ENCODE measurements at regions not wholly inside any gene's neighbourhood (a gene's known extent, or its start where the extent isn't known, plus 50 kb on each side); places are given as distances from the start of the nearest gene placed in this dataset.
A peak's percentile ranks its signal among the peaks of the same experiment; 100 is the strongest.

DNA sequence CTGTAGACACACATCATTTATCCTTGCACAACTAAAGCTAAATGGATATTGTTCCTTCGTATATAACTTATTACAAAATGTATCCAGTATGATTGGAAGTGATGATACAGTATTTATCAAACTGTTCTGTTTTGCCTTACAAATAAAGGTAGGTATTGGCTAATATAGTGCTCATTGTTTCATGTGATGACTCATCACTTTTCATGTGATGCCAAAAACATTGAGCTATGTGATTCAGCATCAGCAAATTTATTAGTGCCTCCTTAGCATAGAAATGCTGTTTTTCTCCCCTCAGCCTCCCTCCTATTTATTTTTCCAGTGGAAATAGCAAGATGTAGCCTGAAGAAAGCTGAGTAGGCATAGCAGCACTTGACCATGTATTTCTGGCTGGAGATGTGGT lies 228.6 kb upstream of the LYPLAL1 start:
- Histone ChIP-seq H4K20me1 (replicated peaks in 1 of 2; ENCODE audit: control insufficient read depth in 1 of 2, insufficient read depth in 2 of 2, low read length in 2 of 2) (no peaks in the 10 kb centered on the region), H3K14ac (ENCODE audit: insufficient read length) (no peak overlapping the region), H3K36me3 (ENCODE audit: control insufficient read depth in 2 of 4, insufficient read depth in 4 of 4, low read length in 3 of 4) (no peaks in the 10 kb centered on the region), H2BK120ac (replicated peaks; ENCODE audit: low read depth, low read length) (no peak overlapping the region), H3K56ac (replicated peaks; ENCODE audit: insufficient read length, low read depth, low read length) (no peak overlapping the region), H3K4me1 (replicated peaks in 1 of 4; ENCODE audit: control insufficient read depth in 3 of 4, insufficient read depth in 4 of 4, low read length in 3 of 4) (no peaks in the 10 kb centered on the region), H2BK20ac (ENCODE audit: low read length) (no peak overlapping the region), H3K23me2 (ENCODE audit: low read depth, low read length) (no peaks in the 10 kb centered on the region), H2AFZ (ENCODE audit: low read length) (no peak overlapping the region), H3K4me2 (ENCODE audit: insufficient read depth in 1 of 2, low read depth in 2 of 2, low read length in 2 of 2) (no peak overlapping the region), H3K9me3 (ENCODE audit: insufficient read depth in 2 of 2, low read depth in 1 of 2, low read length in 1 of 2) (no peaks in the 10 kb centered on the region), H2BK15ac (ENCODE audit: low read length) (no peak overlapping the region), H2BK12ac (ENCODE audit: low read depth, low read length) (no peak overlapping the region), H3K9ac (replicated peaks in 1 of 4; ENCODE audit: extremely low read depth in 1 of 4, low read depth in 3 of 4, low read length in 3 of 4) (no peak overlapping the region), H3K27ac (ENCODE audit: low read depth, low read length) (no peak overlapping the region), H2BK5ac (ENCODE audit: low read depth, low read length) (no peak overlapping the region), H4K5ac (ENCODE audit: insufficient read length, low read depth, low read length) (no peak overlapping the region), H3K79me2 (ENCODE audit: control insufficient read depth in 1 of 2, insufficient read depth in 2 of 2, low read length in 2 of 2) (no peaks in the 10 kb centered on the region), H2AK5ac (ENCODE audit: low read depth, low read length) (no peak overlapping the region), H3K4me3 (ENCODE audit: extremely low read depth in 1 of 4, insufficient read depth in 2 of 4, low read depth in 3 of 4, low read length in 4 of 4) (no peak overlapping the region), H4K8ac (ENCODE audit: extremely low read depth, insufficient read depth, low read length) (no peak overlapping the region), H4K91ac (replicated peaks; ENCODE audit: insufficient read length, low read length) (no peak overlapping the region), H3K4ac (replicated peaks; ENCODE audit: insufficient read length, low read depth, low read length) (peak overlapping the region; percentile 69), H3K79me1 (ENCODE audit: low read depth, low read length) (no peaks in the 10 kb centered on the region), H3K27me3 (replicated peaks in 1 of 4; ENCODE audit: control insufficient read depth in 3 of 4, extremely low read depth in 1 of 4, insufficient read depth in 3 of 4, low read length in 3 of 4) (peaks cover 0 to 1% (median 0%) of the 10 kb centered on the region in 4 experiments; a peak in 1 of 7 replicates), H3K23ac (ENCODE audit: insufficient read length) (no peak overlapping the region), H3K18ac (ENCODE audit: extremely low read depth, low read length) (no peak overlapping the region)
- FAIRE-seq (no peak), DNase-seq (ENCODE audit: low read depth in 1 of 2, low spot score in 2 of 2) (no peak)
- 85% methylated on average over 1 of the region's 1 CpG; no CpG with 5 or more reads in 1 of the 2 experiments for WGBS, 2 experiments (ENCODE audit: extremely low coverage in 1 of 2, insufficient coverage in 1 of 2, insufficient read length in 1 of 2, insufficient replicate concordance in 2 of 2, low coverage in 1 of 2, low lambda C conversion rate in 2 of 2, missing lambda C conversion rate in 1 of 2)
- ChIA-PET POLR2A (ENCODE audit: partially characterized antibody) (no interaction called here), CTCF (ENCODE audit: partially characterized antibody) (interaction anchor here (1.2 kb wide), 1 partner anchor 13 kb away, joined by 4 read pairs; no protein-coding TSS in a partner anchor)
- TF ChIP-seq MAFK (IDR thresholded peaks at IDR 0.05; ENCODE audit: low read depth, low read length) = peak; percentile 58
- TF ChIP-seq BACH1 (IDR thresholded peaks at IDR 0.05; ENCODE audit: low read length) = 0 out of 2 replicates have a peak, but pooled peaks have one; percentile 38
- no peak for TF ChIP-seq FOSL1 (IDR thresholded peaks at IDR 0.05; ENCODE audit: insufficient read depth, low read depth, low read length)
